HCT116 (cell line): ENCODE measurements at regions not wholly inside any gene's neighbourhood (a gene's known extent, or its start where the extent isn't known, plus 50 kb on each side); places are given as distances from the start of the nearest gene placed in this dataset.

Source experiments
- ATAC-seq: fragments of 200-7000 bp; cut with Tn5 transposase; 2 replicates; pipeline ENCODE4 v1.9.1; 2020; ENCODE audit warnings: mild to moderate bottlenecking, moderate library complexity
- BruUV-seq: library from RNA; stranded (reverse); fragments of 400-500 nt; replicated peaks from 2 replicates; lab custom pipeline; 2021; lab: Mats Ljungman, UMichigan
- CTCF ChIA-PET: fragments of 300-600 bp; sonication (Branson Sonifier 250); formaldehyde crosslinking; loops from one replicate; lab custom pipeline; 2021; ENCODE audit warnings: antibody characterized with exemption; lab: Charles Lee
- POLR2A ChIA-PET: fragments of 300-600, 350-600 bp; sonication (Branson Sonifier 250); formaldehyde crosslinking; loops from one replicate; lab custom pipeline; 2021; ENCODE audit warnings: antibody characterized with exemption; lab: Charles Lee
- RAD21 ChIA-PET, 2 experiments: fragments of 300-600 bp; sonication (Branson Sonifier 250); formaldehyde crosslinking; loops; one replicate each; lab custom pipeline; 2023; ENCODE audit warnings: low total read pairs in 2 of 2; ENCODE audit not compliant: uncharacterized antibody in 2 of 2, unreplicated experiment in 2 of 2, low non-redundant PET in 1 of 2; lab: Charles Lee
- DNase-seq: peaks from one replicate; pipeline ENCODE4 v3.0.0-alpha.2; 2010; ENCODE audit warnings: low read depth, low spot score
- H2AFZ ChIP-seq: fragments of 200-600 bp; shearing (Covaris generic), sonication (generic); 2 replicates; pipeline ENCODE4 v1.6.1; 2017; ENCODE audit warnings: low read depth, mixed run types, mixed read lengths, antibody characterized with exemption, low read length; ENCODE audit not compliant: poor library complexity, severe bottlenecking
- H3K27ac ChIP-seq: 2 replicates; pipeline ENCODE4 v1.5.1; 2012; ENCODE audit warnings: low read depth, low read length
- H3K27me3 ChIP-seq: fragments of 200-600 bp; sonication (generic); 2 replicates; pipeline ENCODE4 v1.6.1; 2016; ENCODE audit warnings: mixed run types, low read length, mixed read lengths; ENCODE audit not compliant: insufficient read depth
- H3K36me3 ChIP-seq, 2 experiments: fragments of 200-500 bp in 1 of 2; fragments of 200-600 bp in 1 of 2; sonication (Bioruptor generic) in 1 of 2; sonication (generic) in 1 of 2; 2 replicates each; pipeline versions ENCODE4 v1.5.1 to v1.6.1; 2014 to 2016; ENCODE audit warnings: low read length in 2 of 2, inconsistent platforms in 1 of 2, mixed read lengths in 1 of 2, mixed run types in 1 of 2; ENCODE audit not compliant: insufficient read depth in 2 of 2, control insufficient read depth in 1 of 2
- H3K4me1 ChIP-seq, 2 experiments: fragments of 200-600 bp in 1 of 2; sonication (generic) in 1 of 2; 2 replicates each; pipeline versions ENCODE4 v1.5.1 to v1.6.1; 2012 to 2017; ENCODE audit warnings: low read length in 2 of 2, inconsistent platforms in 1 of 2, mild to moderate bottlenecking in 1 of 2, mixed read lengths in 1 of 2, mixed run types in 1 of 2, moderate library complexity in 1 of 2; ENCODE audit not compliant: insufficient read depth in 2 of 2, control insufficient read depth in 1 of 2
- H3K4me2 ChIP-seq: fragments of 200-600 bp; sonication (generic); 2 replicates; pipeline ENCODE4 v1.6.1; 2017; ENCODE audit warnings: mixed run types, low read length, mixed read lengths
- H3K4me3 ChIP-seq, 2 experiments: fragments of 200-600 bp in 1 of 2; sonication (generic) in 1 of 2; replicated peaks in 1 of 2; 2 replicates each; pipeline ENCODE4 v1.5.1; 2011 to 2016; ENCODE audit warnings: low read length in 2 of 2, control low read depth in 1 of 2, low read depth in 1 of 2, mild to moderate bottlenecking in 1 of 2, mixed read lengths in 1 of 2, mixed run types in 1 of 2
- H3K79me2 ChIP-seq: fragments of 200-600 bp; sonication (generic); 2 replicates; pipeline ENCODE4 v1.6.1; 2017; ENCODE audit warnings: mild to moderate bottlenecking, mixed run types, low read length, moderate library complexity, mixed read lengths; ENCODE audit not compliant: insufficient read depth
- H3K9ac ChIP-seq: fragments of 200-600 bp; sonication (generic); 2 replicates; pipeline ENCODE4 v1.6.1; 2016; ENCODE audit warnings: low read length, mixed read lengths
- H3K9me2 ChIP-seq: fragments of 200-600 bp; sonication (generic), shearing (Covaris generic); 2 replicates; pipeline ENCODE4 v1.6.1; 2017; ENCODE audit warnings: mixed run types, mild to moderate bottlenecking, moderate library complexity; ENCODE audit not compliant: insufficient read depth
- H3K9me3 ChIP-seq, 2 experiments: fragments of 200-500 bp in 1 of 2; fragments of 200-600 bp in 1 of 2; sonication (Bioruptor generic) in 1 of 2; sonication (generic) in 1 of 2; 2 replicates each; pipeline ENCODE4 v1.6.1; 2014 to 2017; ENCODE audit warnings: low read length in 2 of 2, mixed read lengths in 2 of 2, inconsistent platforms in 1 of 2, low read depth in 1 of 2, mild to moderate bottlenecking in 1 of 2, mixed run types in 1 of 2, moderate library complexity in 1 of 2; ENCODE audit not compliant: control insufficient read depth in 1 of 2, insufficient read depth in 1 of 2
- H4K20me1 ChIP-seq: fragments of 200-600 bp; sonication (generic), shearing (Covaris generic); 2 replicates; pipeline ENCODE4 v1.6.1; 2017; ENCODE audit warnings: mixed run types, mild to moderate bottlenecking, moderate library complexity; ENCODE audit not compliant: insufficient read depth
- CBX3 ChIP-seq: IDR thresholded peaks from 2 replicates; pipeline ENCODE4 v1.6.1; 2012; ENCODE audit warnings: low read depth
- CEBPB ChIP-seq: IDR thresholded peaks from 2 replicates; pipeline ENCODE4 v1.6.1; 2012; ENCODE audit warnings: low read depth
- EGR1 ChIP-seq: IDR thresholded peaks from 2 replicates; pipeline ENCODE4 v1.6.1; 2012; ENCODE audit warnings: low read depth
- ELF1 ChIP-seq: IDR thresholded peaks from 2 replicates; pipeline ENCODE4 v1.6.1; 2012; ENCODE audit warnings: low read depth, borderline replicate concordance
- EZH2 ChIP-seq: fragments of 200-600 bp; sonication (generic); IDR thresholded peaks from 2 replicates; pipeline ENCODE4 v1.6.1; 2017; ENCODE audit warnings: antibody characterized with exemption, mixed run types
- FOSL1 ChIP-seq: IDR thresholded peaks from 2 replicates; pipeline ENCODE4 v1.6.1; 2012; ENCODE audit warnings: low read depth
- JUND ChIP-seq: IDR thresholded peaks from 2 replicates; pipeline ENCODE4 v1.6.1; 2012
- MAX ChIP-seq: IDR thresholded peaks from 2 replicates; pipeline ENCODE4 v1.6.1; 2012
- POLR2A ChIP-seq: IDR thresholded peaks from 2 replicates; pipeline ENCODE4 v1.7.0; 2011; ENCODE audit warnings: borderline replicate concordance; ENCODE audit not compliant: insufficient read depth, insufficient read length; ENCODE audit errors: extremely low read depth
- POLR2AphosphoS5 ChIP-seq: IDR thresholded peaks from 2 replicates; pipeline ENCODE4 v1.6.1; 2011; ENCODE audit warnings: mild to moderate bottlenecking, low read depth, low read length, moderate library complexity
- RAD21 ChIP-seq: IDR thresholded peaks from 2 replicates; pipeline ENCODE4 v1.6.1; 2012; ENCODE audit warnings: low read depth, mild to moderate bottlenecking
- REST ChIP-seq: IDR thresholded peaks from 2 replicates; pipeline ENCODE4 v1.6.1; 2012; ENCODE audit warnings: low read depth
- SIN3A ChIP-seq: IDR thresholded peaks from 2 replicates; pipeline ENCODE4 v1.6.1; 2012; ENCODE audit warnings: low read depth
- SP1 ChIP-seq: IDR thresholded peaks from 2 replicates; pipeline ENCODE4 v1.6.1; 2012; ENCODE audit warnings: low read depth
- SRF ChIP-seq: IDR thresholded peaks from 2 replicates; pipeline ENCODE4 v1.6.1; 2012; ENCODE audit warnings: low read depth
- YY1 ChIP-seq: IDR thresholded peaks from 2 replicates; pipeline ENCODE4 v1.6.1; 2011; ENCODE audit warnings: low read length, low read depth, moderate library complexity, mild to moderate bottlenecking; ENCODE audit not compliant: insufficient replicate concordance; ENCODE audit errors: extremely low read depth
- ZBTB33 ChIP-seq: IDR thresholded peaks from 2 replicates; pipeline ENCODE4 v1.6.1; 2011; ENCODE audit warnings: mild to moderate bottlenecking, low read length, moderate library complexity; ENCODE audit not compliant: insufficient replicate concordance; ENCODE audit errors: extremely low read depth
- ZFX ChIP-seq: fragments of 450-650 bp; IDR thresholded peaks from 2 replicates; pipeline ENCODE4 v1.6.1; 2017
- ZNF274 ChIP-seq: fragments of 200-500 bp; sonication (Bioruptor generic); IDR thresholded peaks from 2 replicates; pipeline ENCODE4 v1.6.1; 2014; ENCODE audit warnings: mild to moderate bottlenecking, low read depth, low read length, inconsistent platforms
- intact Hi-C: fragments of 100-400 bp; cut with micrococcal nuclease; formaldehyde crosslinking; loops from 2 replicates; pipeline ENCODE4 v1.10.0; 2022
- TF ChIP-seq, protein P1 (sequence below): IDR thresholded peaks from 2 replicates; pipeline ENCODE4 v1.6.1; 2012

- CTCF ChIA-PET = no interaction called here
- no peak for ATAC-seq
Measured at GRCh38 chr3:178284181-178284580, 252.1 kb upstream of the KCNMB2 start.

More at GRCh38 chr3:178284181-178284580, 252.1 kb upstream of the KCNMB2 start:
- Histone ChIP-seq H3K27me3 (no peaks in the 10 kb centered on the region), H3K36me3 (no peaks in the 10 kb centered on the region), H3K9ac (no peak overlapping the region), H3K4me1 (no peaks in the 10 kb centered on the region), H2AFZ (no peak overlapping the region), H3K9me3 (no peaks in the 10 kb centered on the region), H3K9me2 (peaks cover 4% of the 10 kb centered on the region), H4K20me1 (no peaks in the 10 kb centered on the region), H3K4me3 (no peak overlapping the region), H3K4me2 (no peak overlapping the region), H3K79me2 (no peaks in the 10 kb centered on the region), H3K27ac (no peak overlapping the region)
- BruUV-seq = no TSS peak
- RAD21 ChIA-PET = no interaction called here
- no peak for TF ChIP-seq ZFX
- no peak for TF ChIP-seq SP1
- TF ChIP-seq CEBPB = no peak
- no peak for TF ChIP-seq POLR2A
- TF ChIP-seq JUND = no peak
- TF ChIP-seq, protein P1, sequence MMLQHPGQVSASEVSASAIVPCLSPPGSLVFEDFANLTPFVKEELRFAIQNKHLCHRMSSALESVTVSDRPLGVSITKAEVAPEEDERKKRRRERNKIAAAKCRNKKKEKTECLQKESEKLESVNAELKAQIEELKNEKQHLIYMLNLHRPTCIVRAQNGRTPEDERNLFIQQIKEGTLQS = no peak
- no peak for TF ChIP-seq SIN3A
- no peak for TF ChIP-seq SRF
- no peak for TF ChIP-seq ELF1
- no peak for TF ChIP-seq POLR2AphosphoS5
- TF ChIP-seq FOSL1 = no peak
- TF ChIP-seq RAD21 = no peak
- no peak for TF ChIP-seq YY1
- TF ChIP-seq REST = no peak
- no peak for TF ChIP-seq EZH2
- TF ChIP-seq CBX3 = no peak
- no peak for TF ChIP-seq ZBTB33
- TF ChIP-seq EGR1 = no peak
- TF ChIP-seq ZNF274 = no peak
- TF ChIP-seq MAX = no peak
- no peak for DNase-seq
- POLR2A ChIA-PET = no interaction called here
- intact Hi-C loops = no loop called here
